GM18858 (cell line): ENCODE measurements at regions not wholly inside any gene's neighbourhood (a gene's known extent, or its start where the extent isn't known, plus 50 kb on each side); places are given as distances from the start of the nearest gene placed in this dataset.
"Not testable (repeated sequence)": the region's sequence is repeated elsewhere in the genome, so short reads cannot be mapped to it uniquely, and the experiment has no call there.

Experiments
- ATAC-seq: cut with Tn5 transposase; IDR thresholded peaks from one replicate; pipeline ENCODE4 v1.9.1; 2021; ENCODE audit not compliant: unreplicated experiment

DNA sequence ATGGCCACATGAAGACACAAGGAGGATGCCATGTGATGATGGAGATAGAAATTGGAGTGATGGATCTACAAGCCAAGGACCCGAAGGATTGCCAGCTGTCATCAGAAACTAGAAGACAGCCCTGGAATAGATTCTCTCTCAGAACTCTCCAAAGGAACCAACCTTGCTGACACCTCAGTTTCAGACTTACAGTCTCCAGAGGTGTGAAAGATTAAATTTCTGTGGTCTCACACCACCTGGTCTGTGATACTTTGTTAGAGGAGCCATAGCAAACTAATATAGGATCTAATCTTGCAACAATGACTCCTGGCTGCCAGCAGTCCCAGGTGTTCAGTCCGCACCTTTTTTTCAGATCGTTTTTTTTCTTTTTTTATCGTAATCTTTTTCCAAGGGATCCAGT is 647.3 kb upstream of the GHITM start:
- no peak for ATAC-seq

DNA sequence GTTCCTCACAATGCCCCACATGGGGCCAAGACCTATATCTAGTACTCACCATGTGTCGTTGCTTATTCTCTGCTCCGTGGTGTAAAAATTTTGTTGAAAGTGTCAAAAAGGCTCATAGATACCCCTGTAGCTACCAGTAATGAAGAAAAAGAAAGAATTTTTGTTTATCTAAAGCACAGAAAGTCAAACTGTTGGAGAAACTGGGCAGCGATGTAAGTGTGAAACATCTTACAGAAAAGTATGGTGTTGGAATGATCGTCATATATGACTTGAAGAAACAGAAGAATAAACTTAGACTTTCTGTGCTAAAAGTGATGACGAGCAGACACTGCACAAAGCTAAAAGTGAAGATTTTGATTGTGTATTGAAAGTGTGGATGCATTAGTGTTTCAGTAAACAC is 626.6 kb upstream of the GHITM start:
- ATAC-seq, result no peak

DNA sequence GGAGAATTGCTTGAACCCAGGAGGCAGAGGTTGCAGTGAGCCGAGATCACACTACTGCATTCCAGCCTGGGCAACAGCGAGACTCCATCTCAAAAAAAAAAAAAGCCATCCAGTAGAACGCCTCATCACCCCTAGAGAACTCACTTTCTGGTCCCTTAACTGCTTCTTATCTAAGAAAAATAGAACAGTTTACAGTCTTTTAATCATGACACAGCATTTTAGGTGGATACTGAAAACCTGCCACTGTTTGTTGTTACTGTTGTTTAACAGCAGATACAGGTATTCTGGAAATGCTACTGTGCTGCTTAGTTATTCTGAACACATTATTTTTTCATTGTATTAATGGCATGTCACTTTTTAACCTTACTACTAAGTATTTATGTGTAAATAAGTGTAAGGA is 624.3 kb upstream of the GHITM start:
- ATAC-seq, result no peak

DNA sequence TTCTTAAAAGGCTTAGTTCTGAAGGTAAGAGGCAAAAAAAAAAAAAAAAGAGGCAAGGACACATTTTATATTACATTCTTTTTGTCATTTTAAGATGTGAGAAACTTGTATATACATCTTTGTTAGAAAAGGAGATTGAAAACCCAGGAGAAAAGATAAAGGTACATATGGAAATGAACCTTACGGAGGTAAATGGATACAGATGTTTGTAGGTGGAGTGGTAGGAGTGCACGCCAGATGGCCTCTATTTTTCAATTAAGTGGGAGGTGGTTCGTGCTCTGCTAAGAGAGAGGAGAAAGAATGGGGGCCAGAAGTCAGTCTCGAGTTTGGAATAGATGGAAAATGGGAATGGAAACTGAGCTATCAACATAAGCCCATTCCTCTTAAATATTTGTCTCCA is 622.5 kb upstream of the GHITM start:
- ATAC-seq, result no peak

DNA sequence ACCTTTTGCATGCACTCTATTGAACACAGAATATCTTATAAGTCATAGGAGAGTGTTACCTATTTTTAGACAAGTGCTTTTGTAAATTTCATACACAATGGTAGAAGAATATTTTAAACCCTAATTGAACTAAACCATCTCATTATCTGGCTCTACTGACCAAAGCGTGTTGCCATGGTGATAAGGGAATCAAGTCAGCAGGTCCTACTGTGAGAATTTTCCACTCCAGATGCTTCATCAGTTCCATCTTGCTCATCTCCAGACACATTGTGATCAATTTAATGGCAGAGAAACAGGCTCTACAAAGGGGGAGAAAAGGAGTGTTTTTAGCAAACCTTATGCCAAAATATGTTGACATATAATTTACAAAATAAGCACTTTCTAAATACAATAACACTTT is 621.9 kb upstream of the GHITM start:
- no peak for ATAC-seq

DNA sequence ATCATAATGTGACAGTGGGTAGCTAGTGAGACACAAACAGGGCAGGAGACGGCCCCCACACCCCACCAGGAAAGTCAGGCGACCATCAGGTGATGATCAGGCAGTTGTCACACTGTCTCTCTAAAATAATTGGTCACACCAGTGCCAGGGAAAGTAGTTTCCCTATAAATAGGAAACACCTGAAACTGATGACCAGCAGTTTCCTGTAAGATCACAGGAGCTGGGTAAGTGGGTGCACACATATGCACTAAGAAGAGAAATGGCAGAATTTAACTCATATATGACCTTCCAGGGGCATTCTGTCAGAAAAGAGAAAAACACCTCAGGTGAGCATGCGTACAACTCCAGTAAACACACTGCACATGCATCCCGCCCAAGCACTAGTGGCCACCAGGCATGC is 620.5 kb upstream of the GHITM start:
- ATAC-seq, result no peak

DNA sequence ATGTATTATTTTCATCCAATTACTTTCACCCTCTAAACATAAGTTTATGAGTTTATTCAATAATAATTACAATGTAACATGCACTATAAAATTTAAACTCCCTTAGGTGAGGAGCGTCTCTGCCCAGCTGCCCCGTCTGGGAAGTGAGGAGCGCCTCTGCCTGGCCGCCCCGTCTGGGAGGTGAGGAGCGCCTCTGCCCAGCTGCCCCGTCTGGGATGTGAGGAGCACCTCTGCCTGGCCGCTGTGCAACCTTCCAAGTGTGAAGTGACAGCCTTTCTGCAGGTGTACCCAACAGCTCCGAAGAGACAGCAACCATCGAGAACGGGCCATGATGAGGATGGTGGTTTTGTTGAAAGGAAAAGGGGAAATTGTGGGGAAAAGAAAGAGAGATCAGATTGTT is 618.9 kb upstream of the GHITM start:
- ATAC-seq, result not testable (repeated sequence)

DNA sequence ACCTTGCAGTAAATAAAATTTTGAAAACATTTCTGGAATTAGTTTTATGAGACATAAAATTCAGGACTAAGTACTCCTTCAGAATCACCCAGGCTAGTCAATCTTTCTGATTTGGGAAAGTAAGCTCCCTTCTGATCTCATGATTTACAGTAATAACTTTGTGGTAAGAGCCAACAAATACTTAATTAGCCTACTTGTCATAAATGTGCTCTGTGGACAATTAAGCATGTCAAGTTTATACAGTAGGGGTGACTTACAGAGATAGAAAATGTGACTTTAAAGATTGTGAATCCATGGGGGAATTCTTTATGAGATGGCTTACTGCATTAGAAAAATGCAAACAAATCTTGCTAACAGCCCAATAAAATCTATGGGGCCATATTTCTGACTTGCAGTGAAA is 616.9 kb upstream of the GHITM start:
- no peak for ATAC-seq

DNA sequence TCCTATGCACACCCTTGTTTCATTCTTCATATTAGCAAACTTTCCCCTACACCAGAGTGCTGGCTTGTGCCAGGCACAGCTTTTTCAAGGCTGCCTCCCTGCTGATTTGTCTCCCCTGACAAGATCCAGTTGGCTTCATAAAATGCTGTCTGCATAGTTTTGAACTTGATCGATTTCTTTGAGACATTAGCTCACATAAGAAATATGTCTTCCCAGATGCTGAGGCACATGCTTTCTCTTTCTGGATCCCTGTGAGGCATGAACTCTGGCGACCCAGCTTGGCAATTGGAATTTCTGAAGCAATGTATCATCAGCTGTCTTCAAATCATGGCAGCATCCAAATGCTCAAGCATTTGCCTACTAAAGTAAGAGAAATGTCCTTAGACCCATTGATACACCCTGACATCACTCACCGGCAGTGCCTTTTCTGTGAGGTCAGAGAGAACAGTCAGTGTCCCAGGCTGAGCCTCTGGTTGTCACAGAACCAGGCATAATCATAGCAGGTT is 616.4 kb upstream of the GHITM start:
- ATAC-seq, result no peak

DNA sequence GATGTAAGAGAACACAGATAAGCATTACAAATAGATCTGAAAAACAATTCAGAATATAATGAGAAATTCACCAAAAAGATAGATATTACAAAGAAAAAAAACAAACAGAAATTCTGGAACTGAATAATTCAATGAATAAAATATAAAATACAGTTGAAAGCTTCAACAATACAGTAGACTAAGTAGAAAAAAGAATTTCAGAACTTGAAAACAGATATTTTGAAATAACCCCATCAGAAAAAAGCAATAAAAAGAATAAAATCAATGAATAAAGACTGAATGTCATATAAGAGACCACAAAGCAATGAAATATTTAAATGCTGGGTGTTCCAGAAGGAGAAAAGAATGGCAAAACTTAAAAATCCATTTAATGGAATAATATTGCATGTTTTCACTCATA is 611.4 kb upstream of the GHITM start:
- ATAC-seq, result no peak

DNA sequence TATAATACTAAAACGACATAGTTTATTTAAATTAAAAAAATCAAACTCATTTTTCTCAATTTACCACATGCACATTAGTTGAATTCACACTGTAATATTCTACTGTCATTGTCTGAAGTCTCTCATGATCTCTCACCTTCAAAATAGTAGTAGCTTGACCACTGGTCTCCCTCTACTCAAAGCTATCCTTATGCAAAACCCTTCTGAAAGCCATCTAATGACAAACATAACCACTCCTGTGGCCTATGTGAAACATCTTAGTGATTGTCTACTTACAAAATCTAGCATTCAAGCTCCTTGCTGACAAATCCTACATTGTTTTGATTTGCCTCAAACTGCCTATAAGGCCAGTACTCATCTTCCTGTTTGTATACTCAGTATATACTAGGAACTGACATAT is 606.0 kb upstream of the GHITM start:
- peak; percentile 47 for ATAC-seq

DNA sequence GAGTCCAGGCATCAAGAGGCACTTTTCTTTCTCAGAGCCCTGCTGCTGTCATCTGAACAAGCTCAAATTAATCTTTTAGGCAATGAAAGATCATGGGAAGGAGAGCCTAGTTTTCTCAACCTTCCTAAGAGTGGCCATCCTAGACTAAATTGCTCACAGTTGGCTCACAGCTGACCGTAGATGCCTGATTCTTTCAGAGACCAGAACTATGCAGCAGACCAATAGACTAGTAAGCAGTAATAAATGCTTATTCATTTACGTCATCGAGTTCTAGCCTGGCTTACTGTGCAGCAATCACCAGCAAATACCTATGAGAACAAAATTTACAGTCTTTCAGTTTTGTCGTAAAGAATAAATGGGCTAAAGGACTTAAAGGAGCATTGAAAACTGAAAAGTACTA is 602.9 kb upstream of the GHITM start:
- ATAC-seq, result no peak

DNA sequence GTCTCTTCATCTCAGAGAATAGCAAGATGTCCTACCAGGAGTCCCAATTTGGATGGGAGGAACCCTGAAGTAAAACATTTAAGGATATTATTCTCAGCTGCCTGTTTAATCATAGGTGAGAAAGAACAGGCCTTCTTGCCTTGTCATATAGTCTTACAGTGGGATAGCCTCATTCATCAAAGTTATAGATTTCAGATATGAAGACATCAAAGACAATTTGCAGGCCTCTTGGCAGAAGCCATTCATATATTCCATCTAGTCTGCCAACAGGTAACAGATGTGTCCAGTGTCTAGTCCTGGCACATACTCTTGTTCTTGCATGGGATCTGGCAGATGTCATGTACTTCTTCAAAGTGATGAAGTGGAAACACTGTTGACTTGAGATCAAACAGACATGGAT is 601.3 kb upstream of the GHITM start:
- no peak for ATAC-seq

DNA sequence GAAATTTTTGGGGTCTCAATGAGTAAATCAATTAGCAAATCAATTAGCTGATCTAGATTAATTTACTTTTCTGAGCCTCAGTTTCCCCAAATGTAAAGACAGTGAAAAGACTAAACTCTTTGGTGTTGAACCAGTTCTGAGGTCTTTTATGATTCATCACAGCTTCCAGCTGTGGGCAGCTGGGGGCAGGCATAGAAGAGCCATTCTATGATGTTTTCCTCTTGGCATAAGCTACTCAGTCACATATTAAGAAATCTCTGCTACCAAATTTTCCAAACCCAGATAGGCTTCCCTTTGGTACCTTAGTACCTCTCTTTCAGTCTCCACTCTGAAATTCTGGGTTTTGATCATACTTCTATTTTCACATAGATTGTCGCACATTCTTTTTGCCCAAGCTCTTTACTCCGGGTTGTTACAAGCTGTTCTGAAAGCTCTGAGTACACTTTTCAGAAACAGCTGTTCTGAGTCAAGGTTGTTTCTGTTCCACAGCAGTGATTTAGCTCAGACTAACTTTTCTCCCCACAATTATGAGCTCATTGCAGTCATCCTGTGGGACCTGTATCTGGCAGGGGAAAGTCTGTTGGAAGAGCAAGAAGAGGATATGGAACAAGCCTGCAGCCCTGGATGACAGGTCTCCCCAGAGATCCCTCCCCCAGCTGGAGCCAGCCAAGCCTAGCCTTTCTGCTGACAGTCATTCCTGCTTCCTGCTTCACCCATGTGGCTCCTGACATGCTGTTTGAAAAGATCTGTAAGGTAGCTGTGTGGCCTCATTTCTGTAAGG is 599.6 kb upstream of the GHITM start:
- ATAC-seq, result peak; percentile 62

DNA sequence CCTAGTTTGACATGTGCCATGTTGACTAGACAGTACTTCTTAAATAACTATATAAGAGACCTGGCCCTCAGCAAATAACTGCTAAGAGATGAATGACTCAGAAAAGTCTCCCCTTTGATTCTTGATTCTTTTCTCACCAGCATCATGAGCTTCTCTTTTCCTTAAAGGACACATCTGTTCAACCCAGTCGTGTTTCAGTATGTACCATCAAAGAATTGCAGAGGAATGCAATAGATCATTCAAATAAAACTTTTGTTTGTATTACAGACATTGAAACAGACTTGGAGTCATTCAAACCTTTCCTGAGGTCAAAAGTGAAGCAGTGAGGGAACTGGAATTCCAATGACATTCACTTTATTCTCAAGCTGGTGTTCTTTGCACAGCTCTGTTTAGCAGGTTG is 598.3 kb upstream of the GHITM start:
- ATAC-seq, result no peak

DNA sequence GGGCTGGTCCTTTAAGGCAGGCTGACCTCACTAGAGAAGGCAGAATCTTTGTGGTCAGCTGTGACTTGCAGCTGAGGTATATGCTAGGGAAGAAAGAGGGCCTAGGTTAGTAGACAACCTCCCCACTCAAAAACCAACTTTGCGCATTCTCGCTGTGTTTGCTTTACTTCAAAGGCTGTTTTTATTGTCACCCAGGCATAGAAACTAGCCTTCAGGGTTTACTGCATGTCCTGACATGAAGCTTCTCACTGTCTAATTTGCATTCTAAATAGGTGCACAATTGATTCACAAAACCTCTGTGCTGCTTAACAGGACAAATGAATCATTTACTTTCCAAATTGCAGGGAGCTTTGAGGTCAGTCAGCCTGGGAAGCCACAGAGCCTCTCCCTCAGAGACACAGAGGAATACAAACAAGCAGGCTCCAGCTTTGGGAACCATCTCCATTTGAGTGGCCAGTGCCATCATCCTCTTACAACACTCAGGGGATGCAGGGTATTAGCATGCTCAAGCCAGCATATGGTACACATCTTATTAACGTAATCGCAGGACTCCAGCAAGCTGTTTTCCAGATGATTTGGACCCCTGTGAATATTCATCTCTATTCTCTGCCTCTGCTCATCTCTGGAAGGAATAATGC is 596.4 kb upstream of the GHITM start:
- peak; percentile 50 for ATAC-seq

DNA sequence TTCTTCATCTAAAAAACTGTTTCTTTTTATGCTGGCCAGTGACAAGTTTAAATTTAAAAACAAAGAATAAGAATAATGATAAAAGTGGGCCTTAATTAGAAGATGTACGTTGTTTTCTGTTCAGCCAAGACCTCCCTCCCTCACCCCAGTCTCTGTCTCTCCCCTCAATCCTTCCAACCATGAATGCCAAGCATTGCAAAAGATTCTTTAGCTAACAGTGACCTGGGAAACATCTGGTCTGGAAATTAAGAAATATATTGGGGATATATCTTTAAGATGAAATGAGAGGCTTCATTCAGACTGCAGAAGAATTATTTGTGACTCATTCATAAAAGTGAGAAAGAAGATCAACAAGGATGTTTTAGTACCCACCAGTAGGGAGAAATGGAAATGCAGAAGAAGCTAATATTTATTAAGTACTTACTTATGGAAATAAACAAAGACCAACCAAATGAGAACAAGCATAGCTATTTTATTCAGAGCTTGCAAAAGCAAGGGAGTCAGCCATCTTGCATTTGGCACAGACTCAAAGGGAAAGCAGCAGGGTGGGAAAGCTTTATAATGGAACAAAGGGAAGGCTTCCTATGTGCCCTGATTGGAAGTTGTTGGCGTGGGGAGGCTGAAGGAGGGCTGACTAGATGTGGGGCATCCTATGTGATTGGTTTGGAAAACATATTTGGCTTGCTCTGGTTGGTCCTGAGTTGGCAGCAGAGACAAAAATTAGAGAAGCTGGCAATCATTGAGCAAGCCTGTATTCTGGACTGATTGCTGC is 595.4 kb upstream of the GHITM start:
- no peak for ATAC-seq

DNA sequence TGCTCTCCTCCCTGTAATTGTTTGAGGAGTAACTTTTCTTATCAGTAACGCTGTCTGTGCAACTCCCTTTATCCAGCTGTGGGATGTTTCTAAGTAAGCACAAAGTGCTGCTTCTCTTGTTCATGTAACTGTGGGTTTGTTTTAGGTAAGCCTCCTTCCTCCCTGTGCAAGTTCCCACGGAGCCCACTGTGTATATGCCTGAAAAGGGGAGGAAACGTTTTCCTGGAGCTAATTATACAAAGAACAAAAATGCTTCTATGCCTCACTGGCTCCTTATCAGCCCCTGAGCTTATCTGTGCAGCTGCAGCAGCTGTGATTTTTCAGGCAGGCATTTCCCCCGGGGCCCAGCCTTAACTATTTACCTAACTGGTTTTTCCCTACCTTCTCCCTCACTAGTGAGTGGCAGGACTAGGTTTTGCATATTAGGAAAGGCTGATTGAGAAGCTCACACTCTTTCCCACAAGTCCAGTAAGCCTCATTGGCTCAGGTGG is 593.4 kb upstream of the GHITM start:
- peak; percentile 28 for ATAC-seq

DNA sequence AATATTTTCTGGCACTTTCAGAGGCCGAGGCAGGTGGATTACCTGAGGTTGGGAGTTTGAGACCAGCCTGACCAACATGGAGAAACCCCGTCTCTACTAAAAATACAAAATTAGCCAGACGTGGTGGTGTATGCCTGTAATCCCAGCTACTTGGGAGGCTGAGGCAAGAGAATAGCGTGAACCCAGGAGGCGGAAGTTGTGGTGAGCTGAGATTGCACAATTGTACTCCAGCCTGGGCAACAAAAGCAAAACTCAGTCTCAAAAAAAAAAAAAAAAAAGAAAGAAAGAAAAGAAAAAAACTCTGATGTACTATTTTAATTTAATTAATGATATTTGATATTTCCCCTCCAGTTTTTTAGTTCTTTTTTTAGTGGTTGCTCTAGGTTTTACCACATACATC is 588.1 kb upstream of the GHITM start:
- ATAC-seq, result not testable (repeated sequence)

DNA sequence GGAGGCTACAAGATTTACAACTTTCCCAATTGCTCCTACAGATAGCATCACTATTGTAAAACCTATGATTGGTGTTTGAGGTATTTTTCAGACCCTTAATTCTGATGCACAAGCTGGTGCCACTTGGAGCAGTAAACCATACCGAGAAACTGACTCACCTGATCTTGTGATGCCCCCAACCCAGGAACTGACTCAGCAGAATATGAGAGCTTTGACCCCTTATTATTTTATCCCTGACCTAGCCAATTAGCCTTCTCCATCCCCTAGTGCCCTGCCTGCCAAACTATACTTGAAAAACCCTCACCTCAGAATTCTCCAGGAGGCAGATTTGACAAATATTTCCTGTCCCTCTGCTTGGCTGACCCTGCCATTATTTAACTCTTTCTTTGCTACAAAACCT is 585.9 kb upstream of the GHITM start:
- ATAC-seq, result no peak

DNA sequence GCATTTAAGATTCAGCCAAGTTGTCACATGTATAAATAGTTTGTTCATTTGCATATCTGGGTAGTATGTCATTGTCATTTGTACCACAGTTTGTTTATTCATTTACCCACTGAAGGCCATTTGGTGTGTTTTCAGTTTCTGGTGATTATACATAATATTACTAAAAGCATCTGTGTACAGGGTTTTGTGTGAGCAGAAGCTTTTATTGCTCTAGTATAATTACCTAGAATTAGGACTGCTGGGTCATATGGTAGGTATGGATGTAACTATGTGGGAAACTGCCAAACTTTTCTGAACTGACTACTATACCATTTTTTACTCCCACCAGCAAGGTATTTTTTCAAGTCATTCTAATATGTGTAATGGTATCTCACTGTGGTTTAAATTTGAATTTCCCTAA is 584.0 kb upstream of the GHITM start:
- ATAC-seq, result peak; percentile 85

DNA sequence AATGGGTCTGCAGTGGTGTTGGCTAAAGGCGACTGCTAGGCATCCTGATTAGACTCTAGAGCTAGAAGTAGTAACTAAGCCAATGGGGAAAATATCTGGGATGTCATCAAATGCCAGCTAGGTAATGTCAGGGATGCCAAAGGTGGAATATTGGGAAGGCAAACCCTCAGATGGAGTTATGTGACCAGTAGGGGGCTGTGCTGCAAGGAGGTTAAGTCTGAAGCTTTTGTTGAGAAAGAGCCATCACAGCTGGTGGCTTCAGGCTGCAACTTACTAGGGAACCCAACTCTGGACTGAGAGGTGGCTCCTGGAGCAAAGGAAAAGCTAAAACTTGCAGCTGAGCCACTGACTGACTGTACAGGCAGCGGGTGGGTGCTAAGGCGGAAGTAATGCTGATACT is 576.9 kb upstream of the GHITM start:
- no peak for ATAC-seq
